Activated T-cell treated with anti-CD3 and anti-CD28 coated beads for 48 hours (primary cell): ENCODE measurements at regions not wholly inside any gene's neighbourhood (a gene's known extent, or its start where the extent isn't known, plus 50 kb on each side); places are given as distances from the start of the nearest gene placed in this dataset.
"Not testable (repeated sequence)": the region's sequence is repeated elsewhere in the genome, so short reads cannot be mapped to it uniquely, and the experiment has no call there.

ENCODE experiments used
- DNase-seq: peaks from one replicate; pipeline ENCODE4 v3.0.0-alpha.2; 2020; ENCODE audit warnings: low read depth

GRCh38 chr5:72692651-72693442 lies 123.6 kb upstream of the TNPO1 start:
- no peak for DNase-seq

DNA sequence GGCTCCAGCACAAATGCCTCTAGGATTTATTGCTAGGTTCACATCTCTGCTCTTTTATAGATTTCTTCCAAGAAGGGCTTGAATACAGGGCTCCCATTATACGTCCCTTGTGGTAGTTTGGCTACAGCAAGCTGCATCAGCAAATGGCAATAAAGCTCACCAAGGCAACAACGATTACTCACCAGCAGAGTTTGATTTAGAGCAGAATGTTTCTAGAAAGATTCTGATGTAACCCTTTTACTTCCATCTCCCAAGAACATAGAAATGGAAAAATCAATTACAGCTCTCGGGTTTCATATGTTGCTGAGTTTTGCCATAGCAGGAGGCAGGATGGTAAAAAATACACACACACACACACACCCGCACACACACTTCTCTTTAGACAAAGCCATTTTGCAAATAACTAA lies 124.2 kb upstream of the TNPO1 start:
- DNase-seq: no peak

GRCh38 chr5:72691751-72692150 lies 124.7 kb upstream of the TNPO1 start:
- DNase-seq: no peak

GRCh38 chr5:72688916-72689315 lies 127.5 kb upstream of the TNPO1 start:
- no peak for DNase-seq

DNA sequence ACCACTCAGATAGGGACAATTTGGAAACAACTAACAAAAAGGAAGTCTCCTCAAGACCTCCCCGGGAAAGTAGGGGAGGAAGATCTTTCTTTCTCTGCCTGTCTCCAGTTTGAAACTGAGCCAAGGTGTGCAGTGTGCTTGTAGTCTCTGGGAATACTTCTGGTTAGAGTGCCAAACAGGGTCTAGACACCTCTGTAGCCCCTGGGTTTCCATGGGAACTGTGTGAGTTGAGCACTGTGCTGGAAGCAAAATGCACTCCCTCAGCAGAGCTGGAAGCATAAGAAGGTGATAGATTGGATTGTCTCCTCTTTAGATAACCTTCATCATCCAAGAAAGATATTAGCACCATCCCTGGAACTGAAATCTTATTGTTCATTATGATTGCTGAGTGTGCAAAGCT lies 129.2 kb upstream of the TNPO1 start:
- DNase-seq: no peak

- DNase-seq: no peak
Observed at GRCh38 chr5:72682561-72682960, 133.9 kb upstream of the TNPO1 start.

- no peak for DNase-seq
Observed at GRCh38 chr5:72681781-72682180, 134.7 kb upstream of the TNPO1 start.

GRCh38 chr5:72677447-72677846 lies 139.0 kb upstream of the TNPO1 start:
- no peak for DNase-seq

- DNase-seq: not testable (repeated sequence)
Observed at GRCh38 chr5:72676831-72677230, 139.6 kb upstream of the TNPO1 start.

- no peak for DNase-seq
Observed at GRCh38 chr5:72673623-72674022, 142.8 kb upstream of the TNPO1 start.

- no peak for DNase-seq
Observed at GRCh38 chr5:72673180-72673579, 143.3 kb upstream of the TNPO1 start.

- DNase-seq: no peak
Observed at GRCh38 chr5:72667708-72668107, 148.8 kb upstream of the TNPO1 start.

DNA sequence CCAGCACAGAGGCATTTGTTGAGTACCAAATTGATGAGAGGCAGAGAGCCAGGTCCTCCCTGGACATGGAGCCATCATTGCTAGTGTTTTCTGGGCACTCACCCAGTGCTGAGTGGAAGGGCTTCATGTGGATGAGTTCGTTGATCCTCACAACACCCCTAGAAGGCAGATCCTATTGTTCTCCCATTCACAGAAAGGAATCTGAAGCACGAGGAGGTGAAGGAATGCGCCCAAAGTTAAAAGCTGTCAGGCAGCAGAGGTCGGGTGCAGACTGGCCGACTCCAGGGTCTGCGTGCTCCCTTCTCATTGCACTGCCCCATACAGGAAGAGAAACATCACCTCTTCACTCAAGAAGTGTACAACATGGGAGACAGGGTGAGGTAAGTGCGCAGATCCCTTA lies 153.5 kb upstream of the TNPO1 start:
- no peak for DNase-seq

DNA sequence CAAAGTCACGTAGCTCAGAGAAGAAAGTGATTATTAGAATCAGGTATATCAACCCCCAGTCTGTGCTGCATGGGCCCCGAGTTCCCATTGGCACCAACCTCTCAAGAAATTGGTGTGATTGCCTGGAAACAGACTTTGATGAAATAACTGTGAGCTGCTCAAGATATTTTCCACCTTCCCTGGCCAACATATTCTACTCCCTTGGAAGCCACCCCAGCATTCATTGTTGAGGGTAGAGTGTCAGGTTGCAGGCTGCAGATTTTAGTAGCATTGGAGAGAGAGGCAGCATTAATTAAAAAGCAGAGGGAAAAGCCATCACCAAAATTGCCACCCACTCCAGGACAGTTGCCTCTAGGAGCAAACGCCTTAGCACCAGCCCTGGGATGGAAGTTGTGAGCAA lies 154.2 kb upstream of the TNPO1 start:
- DNase-seq: no peak

DNA sequence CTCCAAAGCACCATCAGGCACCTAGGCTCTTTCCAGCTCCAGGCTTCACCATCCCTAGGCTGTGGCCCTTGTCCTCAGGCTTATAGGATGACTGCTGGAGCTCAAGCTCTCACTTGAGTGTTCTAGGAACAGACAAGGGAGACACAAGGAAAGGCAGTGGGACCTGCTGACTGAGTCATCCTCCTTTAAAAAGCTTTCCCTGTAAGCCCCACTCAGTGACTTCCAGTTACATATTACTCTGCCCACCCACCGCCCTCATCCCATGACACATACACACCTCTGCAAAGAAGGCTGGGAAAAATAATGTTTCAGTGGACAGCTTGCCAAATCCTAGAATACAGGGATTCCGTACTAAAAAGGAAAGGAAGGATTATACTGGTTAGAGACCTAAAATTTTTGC lies 154.2 kb upstream of the ZNF366 start:
- no peak for DNase-seq

DNA sequence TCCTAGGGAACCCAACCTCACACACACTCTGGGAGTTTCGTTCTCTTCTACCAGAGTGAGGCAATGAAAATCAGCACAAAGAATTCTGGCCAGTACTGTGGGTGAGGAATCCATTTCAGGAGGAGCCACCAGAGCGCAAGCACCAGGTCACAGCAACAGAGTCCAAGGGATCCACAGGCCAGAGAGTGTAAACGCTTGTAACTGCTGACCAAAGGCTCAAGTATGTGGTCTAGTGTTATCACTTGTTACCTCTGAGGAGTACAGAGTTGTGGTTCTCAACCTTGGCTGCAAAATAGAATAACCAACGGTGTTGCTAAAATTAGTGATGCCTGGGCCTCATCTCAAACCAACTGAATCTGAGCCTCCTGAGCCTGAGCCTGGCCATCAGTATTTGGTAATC lies 152.5 kb upstream of the ZNF366 start:
- no peak for DNase-seq

- no peak for DNase-seq
Observed at GRCh38 chr5:72658761-72659540, 151.7 kb upstream of the ZNF366 start.

DNA sequence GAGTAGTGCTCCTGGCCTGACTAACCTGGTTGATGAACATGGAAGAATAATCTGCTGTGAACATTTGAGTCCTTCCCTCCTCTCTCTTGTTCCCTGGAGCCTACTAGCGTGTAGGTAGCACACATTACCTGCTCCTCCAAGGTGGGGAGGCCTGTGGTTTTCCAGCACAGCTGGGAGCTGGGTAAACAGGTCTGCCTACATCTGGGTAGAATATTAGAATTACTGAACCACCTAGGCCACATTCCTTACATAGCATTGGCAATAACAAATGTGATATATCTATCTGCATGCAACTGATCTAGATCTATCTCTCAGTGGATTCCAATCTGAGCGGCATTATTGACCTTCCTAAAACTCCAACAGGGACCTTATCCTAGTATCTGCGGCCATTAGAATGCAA lies 151.0 kb upstream of the ZNF366 start:
- DNase-seq: no peak

DNA sequence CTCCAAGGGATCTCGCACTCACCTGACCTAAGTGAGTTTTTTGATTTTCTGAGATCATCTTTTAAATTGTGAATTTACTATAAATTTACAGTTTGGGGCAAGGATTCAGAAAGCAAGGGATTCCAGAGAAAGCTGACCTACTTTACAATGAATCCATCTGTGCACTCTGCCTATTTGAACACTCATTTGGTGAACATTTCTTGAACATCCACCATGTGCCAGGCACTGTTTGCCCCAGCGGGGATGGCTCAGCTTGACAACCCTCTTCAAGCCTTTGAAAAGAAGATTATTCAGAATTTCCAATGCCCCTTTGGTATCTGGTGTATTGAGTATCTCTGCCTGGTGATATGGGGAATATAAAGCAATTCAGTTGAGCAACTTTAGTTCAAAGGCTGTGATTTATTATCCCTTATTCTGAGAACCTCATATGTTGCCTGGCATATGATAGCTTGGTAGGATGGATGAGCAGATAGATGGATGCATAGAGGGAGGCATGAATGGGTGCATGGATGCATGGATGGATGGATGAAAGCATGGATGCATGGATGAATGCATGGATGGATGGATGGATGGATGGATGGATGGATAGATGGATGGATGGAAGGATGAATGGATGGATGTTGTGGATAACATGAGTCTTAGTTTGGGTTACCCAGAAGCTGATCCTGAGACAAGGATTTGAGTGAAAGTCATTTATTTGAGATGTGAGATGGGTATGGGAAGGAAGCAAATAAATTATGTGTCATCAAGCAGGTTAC lies 149.7 kb upstream of the ZNF366 start:
- DNase-seq: no peak

GRCh38 chr5:72656331-72656730 lies 149.1 kb upstream of the ZNF366 start:
- DNase-seq: no peak

GRCh38 chr5:72654231-72654630 lies 147.0 kb upstream of the ZNF366 start:
- DNase-seq: no peak

DNA sequence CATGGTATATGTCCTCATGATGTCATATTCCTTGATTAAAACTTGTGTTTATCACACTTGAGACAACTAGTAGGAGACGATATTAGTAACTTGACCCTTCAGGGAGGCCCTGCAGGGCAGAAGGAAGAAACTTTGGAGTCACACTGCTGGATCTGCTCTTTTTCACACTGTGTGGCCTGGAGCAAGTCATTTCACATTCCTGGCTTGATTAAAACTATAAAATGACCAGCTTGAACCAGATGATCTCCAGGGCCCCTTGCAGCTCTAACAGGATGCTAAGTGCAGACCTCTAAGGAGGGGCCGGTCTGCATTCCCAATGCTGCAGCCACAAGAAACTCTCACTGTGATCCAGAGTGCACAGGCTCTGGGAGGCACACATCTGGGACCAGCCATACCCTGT lies 146.4 kb upstream of the ZNF366 start:
- no peak for DNase-seq

GRCh38 chr5:72651779-72652178 lies 144.6 kb upstream of the ZNF366 start:
- no peak for DNase-seq
